ENCODE measurements at regions not wholly inside any gene's neighbourhood (a gene's known extent, or its start where the extent isn't known, plus 50 kb on each side); places are given as distances from the start of the nearest gene placed in this dataset.
A peak's percentile ranks its signal among the peaks of the same experiment; 100 is the strongest.

GRCh38 chr10:8725343-8725742 lies 670.9 kb downstream of the GATA3 start:
- Histone ChIP-seq H3K9me3 (ENCODE audit: control insufficient read depth in 4 of 4, low read length in 3 of 4) (no peaks in the 10 kb centered on the region), H3K4me3 (ENCODE audit: low read depth in 1 of 3, low read length in 3 of 3) (no peak overlapping the region), H3K36me3 (ENCODE audit: control insufficient read depth in 4 of 4, insufficient read depth in 3 of 4, low read depth in 1 of 4, low read length in 3 of 4) (no peaks in the 10 kb centered on the region), H3K4me1 (ENCODE audit: control insufficient read depth in 4 of 4, insufficient read depth in 4 of 4, low read length in 3 of 4) (no peaks in the 10 kb centered on the region), H3K9ac (ENCODE audit: low read depth in 1 of 2, low read length in 2 of 2) (no peak overlapping the region), H3K27ac (ENCODE audit: low read depth in 1 of 2, low read length in 2 of 2) (no peak overlapping the region), H3K27me3 (ENCODE audit: control insufficient read depth in 4 of 4, insufficient read depth in 4 of 4, low read length in 3 of 4) (peaks cover 0 to 4% (median 0%) of the 10 kb centered on the region in 4 donors)
- DNase-seq (ENCODE audit: low spot score): no peak
- TF ChIP-seq ZBTB33 (IDR thresholded peaks at IDR 0.05) (no peak), GABPA (IDR thresholded peaks at IDR 0.05 in 1 of 2, conservative IDR thresholded peaks at IDR 0.05 in 1 of 2) (no peak), HNF4G (IDR thresholded peaks at IDR 0.05) (no peak), YY1 (IDR thresholded peaks at IDR 0.05) (no peak), FOXA2 (IDR thresholded peaks at IDR 0.05) (no peak), MAX (IDR thresholded peaks at IDR 0.05) (no peak), TAF1 (conservative IDR thresholded peaks at IDR 0.05) (no peak), CTCF (IDR thresholded peaks at IDR 0.05; ENCODE audit: low read depth, low read length, missing input control) (no peak), EGR1 (IDR thresholded peaks at IDR 0.05; ENCODE audit: low read depth in 2 of 2) (no peak), FOXA1 (IDR thresholded peaks at IDR 0.05) (no peak), SP1 (IDR thresholded peaks at IDR 0.05) (no peak)
- TF ChIP-seq, protein P1, sequence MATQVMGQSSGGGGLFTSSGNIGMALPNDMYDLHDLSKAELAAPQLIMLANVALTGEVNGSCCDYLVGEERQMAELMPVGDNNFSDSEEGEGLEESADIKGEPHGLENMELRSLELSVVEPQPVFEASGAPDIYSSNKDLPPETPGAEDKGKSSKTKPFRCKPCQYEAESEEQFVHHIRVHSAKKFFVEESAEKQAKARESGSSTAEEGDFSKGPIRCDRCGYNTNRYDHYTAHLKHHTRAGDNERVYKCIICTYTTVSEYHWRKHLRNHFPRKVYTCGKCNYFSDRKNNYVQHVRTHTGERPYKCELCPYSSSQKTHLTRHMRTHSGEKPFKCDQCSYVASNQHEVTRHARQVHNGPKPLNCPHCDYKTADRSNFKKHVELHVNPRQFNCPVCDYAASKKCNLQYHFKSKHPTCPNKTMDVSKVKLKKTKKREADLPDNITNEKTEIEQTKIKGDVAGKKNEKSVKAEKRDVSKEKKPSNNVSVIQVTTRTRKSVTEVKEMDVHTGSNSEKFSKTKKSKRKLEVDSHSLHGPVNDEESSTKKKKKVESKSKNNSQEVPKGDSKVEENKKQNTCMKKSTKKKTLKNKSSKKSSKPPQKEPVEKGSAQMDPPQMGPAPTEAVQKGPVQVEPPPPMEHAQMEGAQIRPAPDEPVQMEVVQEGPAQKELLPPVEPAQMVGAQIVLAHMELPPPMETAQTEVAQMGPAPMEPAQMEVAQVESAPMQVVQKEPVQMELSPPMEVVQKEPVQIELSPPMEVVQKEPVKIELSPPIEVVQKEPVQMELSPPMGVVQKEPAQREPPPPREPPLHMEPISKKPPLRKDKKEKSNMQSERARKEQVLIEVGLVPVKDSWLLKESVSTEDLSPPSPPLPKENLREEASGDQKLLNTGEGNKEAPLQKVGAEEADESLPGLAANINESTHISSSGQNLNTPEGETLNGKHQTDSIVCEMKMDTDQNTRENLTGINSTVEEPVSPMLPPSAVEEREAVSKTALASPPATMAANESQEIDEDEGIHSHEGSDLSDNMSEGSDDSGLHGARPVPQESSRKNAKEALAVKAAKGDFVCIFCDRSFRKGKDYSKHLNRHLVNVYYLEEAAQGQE (IDR thresholded peaks at IDR 0.05): no peak
- 85% methylated on average over 8 of the region's 8 CpGs for WGBS

- TF ChIP-seq RXRA (IDR thresholded peaks at IDR 0.05): peak in 1 of 2 donors; percentile 26
- peak in 1 of 2 donors; percentile 7 for TF ChIP-seq HNF4A (conservative IDR thresholded peaks at IDR 0.05)
- TF ChIP-seq FOXA1 (IDR thresholded peaks at IDR 0.05): no peak
- 71% methylated on average over 3 of the region's 3 CpGs for WGBS
- Histone ChIP-seq H3K27ac (ENCODE audit: low read depth in 1 of 2, low read length in 2 of 2) (no peak overlapping the region), H3K27me3 (ENCODE audit: control insufficient read depth in 4 of 4, insufficient read depth in 4 of 4, low read length in 3 of 4) (peaks cover 0 to 3% (median 0%) of the 10 kb centered on the region in 4 donors), H3K4me1 (ENCODE audit: control insufficient read depth in 4 of 4, insufficient read depth in 4 of 4, low read length in 3 of 4) (no peaks in the 10 kb centered on the region), H3K36me3 (ENCODE audit: control insufficient read depth in 4 of 4, insufficient read depth in 3 of 4, low read depth in 1 of 4, low read length in 3 of 4) (no peaks in the 10 kb centered on the region), H3K4me3 (ENCODE audit: low read depth in 1 of 3, low read length in 3 of 3) (no peak overlapping the region), H3K9ac (ENCODE audit: low read depth in 1 of 2, low read length in 2 of 2) (no peak overlapping the region), H3K9me3 (ENCODE audit: control insufficient read depth in 4 of 4, low read length in 3 of 4) (no peaks in the 10 kb centered on the region)
- DNase-seq (ENCODE audit: low spot score): no peak
Observed at GRCh38 chr10:8726084-8726778, 671.7 kb downstream of the GATA3 start.
